Right renal cortex interstitium (tissue), 3 donors: ENCODE measurements at regions not wholly inside any gene's neighbourhood (a gene's known extent, or its start where the extent isn't known, plus 50 kb on each side); places are given as distances from the start of the nearest gene placed in this dataset.

Source experiments
- DNase-seq, 3 donors: peaks; one replicate each; pipeline ENCODE4 v3.0.0-alpha.2; 2013; ENCODE audit warnings: low read depth in 3 of 3, low spot score in 2 of 3

DNA sequence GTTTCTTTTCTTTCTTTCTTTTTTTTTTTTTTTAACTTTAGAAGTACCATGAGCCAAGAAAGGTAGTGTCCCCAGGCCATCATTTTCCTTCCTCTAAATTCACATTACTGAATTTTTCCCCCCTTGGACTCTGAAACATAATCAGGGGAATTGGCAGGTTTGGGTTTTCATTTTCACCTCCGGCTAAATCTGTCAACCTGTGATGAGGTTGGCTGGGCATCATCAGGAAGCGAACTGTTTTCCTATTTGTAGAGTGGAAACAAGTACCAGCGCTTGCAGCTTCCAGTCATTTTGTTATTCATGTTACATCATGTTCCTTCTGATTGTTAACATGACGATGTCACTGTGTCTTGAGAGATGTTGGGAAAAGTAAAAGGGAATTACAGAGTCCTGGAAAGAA, 641.9 kb upstream of the RBFOX1 start:
- DNase-seq, result no peak

- DNase-seq, result no peak
Measured at GRCh38 chr16:6689643-6690042, 643.0 kb upstream of the RBFOX1 start.

DNA sequence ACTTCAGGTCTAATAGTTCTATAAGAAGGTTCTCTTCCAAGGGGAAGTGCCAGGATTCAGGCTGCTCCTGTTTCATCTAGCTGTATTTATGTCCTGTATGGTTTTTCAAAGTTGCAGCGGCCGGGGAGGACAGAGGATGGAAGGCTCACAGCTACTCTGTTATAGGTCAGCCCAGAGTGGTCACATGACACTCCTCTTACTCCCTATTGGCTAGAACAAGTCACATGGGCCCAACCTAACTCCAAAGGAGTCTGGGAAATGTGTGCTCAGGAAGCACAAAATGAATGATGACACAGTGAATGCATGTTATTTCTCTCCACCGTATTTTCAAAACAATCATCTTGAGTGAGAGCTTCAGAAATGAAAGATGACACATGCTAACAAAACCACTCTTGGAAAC, 645.1 kb upstream of the RBFOX1 start:
- no peak for DNase-seq

- DNase-seq, result peak in 1 of 3 donors; percentile 12
Measured at GRCh38 chr16:6684076-6684673, 648.5 kb upstream of the RBFOX1 start.

GRCh38 chr16:6682142-6682811, 650.4 kb upstream of the RBFOX1 start:
- DNase-seq, result no peak

- DNase-seq, result no peak
Measured at GRCh38 chr16:6678586-6678985, 654.1 kb upstream of the RBFOX1 start.

DNA sequence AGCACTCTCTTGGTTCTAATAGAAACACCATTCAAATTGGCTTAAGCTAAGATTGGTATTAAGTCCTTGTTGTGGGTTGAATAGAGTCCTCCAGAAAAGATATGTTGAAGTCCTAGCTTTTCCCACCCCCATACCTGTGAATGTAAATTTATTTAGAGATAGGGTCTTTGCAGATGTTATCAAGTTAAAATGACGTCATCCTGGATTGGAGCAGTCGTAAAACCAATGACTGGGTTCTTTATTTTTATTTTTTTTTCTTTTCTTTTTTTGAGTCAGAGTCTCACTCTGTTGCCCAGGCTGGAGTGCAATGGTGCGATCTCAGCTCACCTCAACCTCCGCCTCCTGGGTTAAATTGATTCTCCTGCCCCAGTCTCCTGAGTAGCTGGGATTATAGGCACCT, 658.6 kb upstream of the RBFOX1 start:
- DNase-seq, result no peak

GRCh38 chr16:6672507-6672906, 660.1 kb upstream of the RBFOX1 start:
- DNase-seq, result no peak

- DNase-seq, result no peak
Measured at GRCh38 chr16:6667393-6667792, 665.3 kb upstream of the RBFOX1 start.

DNA sequence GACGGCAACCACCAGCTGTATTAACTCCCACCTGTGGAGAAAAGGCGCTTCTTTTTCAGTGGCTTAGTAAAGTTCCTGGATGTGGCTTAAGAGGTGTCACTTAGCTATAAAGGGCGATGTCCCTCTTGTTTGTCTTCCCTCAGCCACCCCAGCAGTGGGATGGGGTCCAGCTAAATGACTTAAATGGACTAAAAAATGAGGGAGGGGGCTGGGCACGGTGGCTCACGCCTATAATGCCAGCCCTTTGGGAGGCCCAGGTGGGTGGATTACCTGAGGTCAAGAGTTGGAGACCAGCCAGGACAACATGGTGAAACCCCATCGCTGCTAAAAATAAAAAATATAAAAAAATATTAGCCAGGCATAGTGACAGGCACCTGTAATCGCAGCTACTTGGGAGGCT, 667.5 kb upstream of the RBFOX1 start:
- no peak for DNase-seq

DNA sequence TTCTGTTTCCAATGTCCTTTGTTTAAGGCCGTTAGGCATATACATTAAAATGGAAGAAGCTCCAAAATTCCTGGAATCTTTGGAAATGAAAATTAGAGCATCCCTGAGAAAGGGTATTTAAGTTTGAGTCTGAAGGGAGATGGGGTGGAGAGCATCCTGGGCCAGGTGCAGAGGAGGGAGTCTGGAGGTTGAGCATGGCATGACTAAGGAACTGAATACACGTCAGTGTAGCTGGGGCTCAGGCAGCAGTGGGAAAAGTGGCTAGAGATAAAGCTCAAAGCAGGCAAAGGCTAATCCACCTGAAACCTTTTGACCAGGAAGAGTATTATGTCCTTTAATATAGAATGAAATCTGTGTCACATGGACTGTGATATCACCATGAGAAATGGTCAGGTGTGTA, 669.0 kb upstream of the RBFOX1 start:
- no peak for DNase-seq

DNA sequence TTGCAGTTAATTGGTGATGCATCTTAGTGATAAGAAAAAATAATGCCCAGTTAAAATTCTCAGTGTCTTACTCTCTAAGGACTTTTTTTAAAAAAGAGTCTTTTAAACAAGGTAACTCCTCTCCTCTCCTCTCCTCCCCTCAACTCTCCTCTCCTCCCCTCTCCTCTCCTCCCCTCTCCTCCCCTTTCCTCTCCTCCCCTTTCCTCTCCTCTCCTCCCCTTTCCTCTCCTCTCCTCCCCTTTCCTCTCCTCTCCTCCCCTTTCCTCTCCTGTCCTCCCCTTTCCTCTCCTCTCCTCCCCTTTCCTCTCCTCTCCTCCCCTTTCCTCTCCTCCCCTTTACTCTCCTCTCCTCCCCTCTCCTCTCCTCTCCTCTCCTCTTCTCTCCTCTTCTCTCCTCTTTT, 675.9 kb upstream of the RBFOX1 start:
- no peak for DNase-seq

DNA sequence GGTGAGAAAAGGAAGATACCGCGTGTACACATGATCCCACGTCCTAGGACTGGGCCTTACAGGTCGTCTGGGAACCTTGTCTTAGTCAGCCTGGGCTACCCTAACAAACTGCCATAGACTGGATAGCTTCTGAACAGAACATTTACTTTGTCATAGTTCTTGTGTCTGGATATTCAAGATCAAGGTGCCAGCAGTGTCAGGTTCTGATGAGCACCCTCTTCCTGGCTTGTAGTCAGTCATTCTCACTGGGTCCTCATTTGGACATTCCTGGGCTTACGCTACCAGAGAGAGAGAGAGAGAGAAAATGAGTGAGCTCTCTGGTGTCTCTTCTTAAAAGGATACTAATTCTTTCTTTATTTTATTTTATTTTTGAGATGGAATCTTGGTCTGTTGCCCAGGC, 685.8 kb upstream of the RBFOX1 start:
- no peak for DNase-seq

DNA sequence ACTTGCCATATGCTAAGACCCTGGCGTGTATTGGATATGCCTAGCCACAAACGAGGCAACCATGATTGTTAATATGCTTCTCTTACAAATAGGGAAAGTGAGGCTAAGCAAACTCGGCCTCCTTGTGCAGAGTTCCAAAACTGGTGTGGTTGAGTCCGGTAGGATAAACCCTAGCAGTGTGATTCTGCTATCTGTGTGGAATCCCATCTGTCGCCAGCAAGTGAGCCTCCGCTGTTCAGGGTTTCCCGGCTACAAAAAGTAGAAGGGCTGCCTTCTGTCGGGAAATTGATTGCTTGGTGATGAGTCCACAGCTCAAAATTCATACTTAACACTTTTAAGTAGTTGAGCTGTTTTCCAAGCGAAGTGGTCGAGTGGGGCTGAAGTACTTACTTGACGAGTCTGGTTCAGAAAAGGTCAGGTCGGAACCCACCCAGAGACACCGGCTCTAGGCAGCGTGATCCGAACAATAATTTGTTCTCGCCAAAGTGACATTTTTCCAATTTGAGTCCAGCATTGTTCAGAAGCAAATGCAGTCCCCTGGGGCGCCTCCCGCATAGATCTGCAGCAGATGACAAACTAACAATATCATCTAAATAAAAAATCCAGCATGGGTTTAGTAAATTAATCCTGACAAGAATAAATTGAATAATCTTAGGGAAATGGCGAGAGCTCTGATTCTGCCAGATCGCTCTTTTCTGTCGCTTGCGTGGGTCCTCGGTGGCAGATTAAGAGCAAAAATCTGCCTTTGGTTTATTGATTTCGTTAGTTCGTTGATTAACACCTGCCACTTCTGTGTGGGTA, 686.7 kb upstream of the RBFOX1 start:
- DNase-seq, result no peak

GRCh38 chr16:6644916-6645315, 687.7 kb upstream of the RBFOX1 start:
- DNase-seq, result no peak

GRCh38 chr16:6643080-6643686, 689.5 kb upstream of the RBFOX1 start:
- peak in 2 of 3 donors; percentile 27 to 39 for DNase-seq

DNA sequence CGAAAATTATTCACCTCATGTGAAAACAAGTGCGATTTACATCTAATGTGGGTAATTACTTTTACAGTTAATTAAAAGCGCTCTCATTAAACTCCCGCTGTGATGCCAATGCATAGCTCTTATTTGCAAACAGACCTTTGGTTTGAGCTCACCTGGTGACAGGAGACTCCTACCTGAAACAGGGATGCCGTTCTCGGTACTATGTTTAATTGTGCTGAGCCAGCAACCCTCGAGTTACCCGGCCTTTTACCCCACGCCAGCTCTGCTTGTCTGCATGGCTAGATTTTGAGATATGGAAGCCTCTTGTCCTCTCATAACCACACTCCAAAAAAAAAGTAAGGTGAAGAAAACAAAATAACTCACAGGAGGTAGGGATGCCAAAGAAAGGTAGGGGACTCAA, 690.4 kb upstream of the RBFOX1 start:
- DNase-seq, result no peak

DNA sequence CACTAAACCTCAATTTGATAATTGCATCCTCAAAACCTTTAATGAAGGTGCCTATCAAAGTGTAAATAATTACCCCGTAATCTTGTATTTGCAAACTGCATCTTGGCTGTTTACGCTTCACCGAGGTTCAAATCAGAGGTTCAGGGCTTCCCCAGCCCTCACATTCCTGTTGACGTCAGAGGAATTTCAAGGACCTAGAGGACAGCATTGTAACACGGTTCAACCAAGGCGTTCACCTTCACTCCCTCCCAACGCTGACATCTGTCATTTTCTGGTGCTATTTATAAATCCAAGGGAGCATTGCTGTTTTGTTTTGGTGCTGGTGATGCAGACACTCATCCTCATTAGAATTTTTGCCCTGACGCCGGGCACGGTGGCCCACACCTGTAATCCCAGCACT, 691.6 kb upstream of the RBFOX1 start:
- no peak for DNase-seq

DNA sequence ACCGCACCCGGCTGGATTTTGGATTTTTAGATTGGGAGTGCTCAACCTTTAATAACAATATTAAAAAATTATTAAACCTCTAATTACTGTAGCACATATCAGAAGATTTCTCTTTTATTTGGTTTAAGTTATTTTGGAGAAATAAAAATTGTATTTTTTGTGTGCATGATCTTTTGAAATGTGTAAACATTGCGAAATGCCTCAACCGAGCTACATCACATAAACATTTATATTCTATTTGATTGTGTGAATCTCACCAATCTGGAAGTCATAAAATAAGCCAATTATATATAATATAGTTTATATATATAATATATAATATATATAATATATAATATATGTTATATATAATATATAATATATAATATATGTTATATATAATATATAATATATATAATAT, 696.2 kb upstream of the RBFOX1 start:
- no peak for DNase-seq

GRCh38 chr16:6634151-6634550, 698.5 kb upstream of the RBFOX1 start:
- DNase-seq, result no peak

DNA sequence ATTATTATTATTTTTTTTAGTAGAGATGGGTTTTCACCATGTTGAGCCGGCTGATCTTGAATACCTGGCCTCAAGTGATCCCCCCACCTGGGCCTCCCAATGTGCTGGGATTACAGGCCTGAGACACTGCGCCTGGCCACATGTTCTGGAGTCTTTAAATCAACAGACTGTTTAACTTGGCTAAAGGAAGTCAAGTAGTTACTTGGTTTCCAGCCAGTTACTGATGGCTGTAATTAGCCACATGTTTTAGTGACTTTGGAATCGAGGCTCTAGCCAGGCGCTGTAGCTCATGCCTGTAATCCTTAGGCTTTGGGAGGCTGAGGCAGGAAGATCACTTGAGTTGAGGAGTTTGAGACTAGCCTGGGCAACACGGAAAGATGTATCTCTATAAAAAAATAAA, 699.2 kb upstream of the RBFOX1 start:
- no peak for DNase-seq

- no peak for DNase-seq
Measured at GRCh38 chr16:6629110-6629509, 703.5 kb upstream of the RBFOX1 start.
